ENCODE measurements at regions not wholly inside any gene's neighbourhood (a gene's known extent, or its start where the extent isn't known, plus 50 kb on each side); places are given as distances from the start of the nearest gene placed in this dataset.

- TF ChIP-seq CTCF (IDR thresholded peaks at IDR 0.05) (no peak), POLR2A (IDR thresholded peaks at IDR 0.05) (no peak)
Observed at GRCh38 chr1:88451856-88452255, 232.2 kb upstream of the PKN2 start.
